ENCODE measurements at regions not wholly inside any gene's neighbourhood (a gene's known extent, or its start where the extent isn't known, plus 50 kb on each side); places are given as distances from the start of the nearest gene placed in this dataset.

- no peak for TF ChIP-seq CTCF (IDR thresholded peaks at IDR 0.05; ENCODE audit: unreplicated experiment)
- no TSS peak for BruUV-seq (replicated peaks)
- Mint-ChIP-seq H3K4me3 (ENCODE audit: unreplicated experiment) (no peak overlapping the region), H3K27me3 (ENCODE audit: insufficient read depth, unreplicated experiment) (peaks cover 58% of the 10 kb centered on the region), H3K36me3 (ENCODE audit: insufficient read depth, unreplicated experiment) (peaks cover 6% of the 10 kb centered on the region), H3K4me1 (ENCODE audit: insufficient read depth, unreplicated experiment) (no peaks in the 10 kb centered on the region), H3K27ac (ENCODE audit: low read depth, unreplicated experiment) (no peak overlapping the region), H3K9me3 (ENCODE audit: unreplicated experiment) (no peaks in the 10 kb centered on the region)
- CTCF ChIA-PET = interaction anchor here (0.7 to 1.4 kb wide), 2 partner anchors 423 to 441 kb away, joined by 3 to 4 read pairs; no protein-coding TSS in a partner anchor
- intact Hi-C loops (cut with micrococcal nuclease) = no loop called here
- no peak for DNase-seq (ENCODE audit: unreplicated experiment)
- POLR2A ChIA-PET = no interaction called here
Measured at GRCh38 chr12:131528144-131528543, 182.7 kb upstream of the SFSWAP start.

- POLR2A ChIA-PET = no interaction called here
- no peaks in the 10 kb centered on the region for H3K4me1 Mint-ChIP-seq (ENCODE audit: insufficient read depth, unreplicated experiment)
- CTCF ChIA-PET = interaction anchor here (0.7 kb wide), 1 partner anchor 442 kb away, joined by 3 read pairs; no protein-coding TSS in a partner anchor
- H3K36me3 Mint-ChIP-seq (ENCODE audit: insufficient read depth, unreplicated experiment) = peaks cover 6% of the 10 kb centered on the region
- intact Hi-C loops (cut with micrococcal nuclease) = no loop called here
- no peaks in the 10 kb centered on the region for H3K9me3 Mint-ChIP-seq (ENCODE audit: unreplicated experiment)
- DNase-seq (ENCODE audit: unreplicated experiment) = no peak
- H3K27me3 Mint-ChIP-seq (ENCODE audit: insufficient read depth, unreplicated experiment) = peaks cover 58% of the 10 kb centered on the region
- BruUV-seq (replicated peaks) = no TSS peak
- no peak overlapping the region for H3K27ac Mint-ChIP-seq (ENCODE audit: low read depth, unreplicated experiment)
- H3K4me3 Mint-ChIP-seq (ENCODE audit: unreplicated experiment) = no peak overlapping the region
- no peak for TF ChIP-seq CTCF (IDR thresholded peaks at IDR 0.05; ENCODE audit: unreplicated experiment)
Measured at GRCh38 chr12:131528667-131529066, 182.2 kb upstream of the SFSWAP start.

GRCh38 chr12:131529196-131530040, 181.5 kb upstream of the SFSWAP start:
- no peaks in the 10 kb centered on the region for H3K9me3 Mint-ChIP-seq (ENCODE audit: unreplicated experiment)
- no peak overlapping the region for H3K27ac Mint-ChIP-seq (ENCODE audit: low read depth, unreplicated experiment)
- H3K27me3 Mint-ChIP-seq (ENCODE audit: insufficient read depth, unreplicated experiment) = peaks cover 53% of the 10 kb centered on the region
- H3K4me3 Mint-ChIP-seq (ENCODE audit: unreplicated experiment) = no peak overlapping the region
- intact Hi-C loops (cut with micrococcal nuclease) = no loop called here
- peaks cover 6% of the 10 kb centered on the region for H3K36me3 Mint-ChIP-seq (ENCODE audit: insufficient read depth, unreplicated experiment)
- CTCF ChIA-PET = no interaction called here
- POLR2A ChIA-PET = no interaction called here
- no peaks in the 10 kb centered on the region for H3K4me1 Mint-ChIP-seq (ENCODE audit: insufficient read depth, unreplicated experiment)
- no peak for DNase-seq (ENCODE audit: unreplicated experiment)
- TF ChIP-seq CTCF (IDR thresholded peaks at IDR 0.05; ENCODE audit: unreplicated experiment) = no peak
- BruUV-seq (replicated peaks) = no TSS peak

GRCh38 chr12:131530041-131530332, 180.9 kb upstream of the SFSWAP start:
- DNase-seq (ENCODE audit: unreplicated experiment) = no peak
- Mint-ChIP-seq H3K36me3 (ENCODE audit: insufficient read depth, unreplicated experiment) (peaks cover 6% of the 10 kb centered on the region), H3K27me3 (ENCODE audit: insufficient read depth, unreplicated experiment) (peaks cover 47% of the 10 kb centered on the region), H3K9me3 (ENCODE audit: unreplicated experiment) (no peaks in the 10 kb centered on the region), H3K4me3 (ENCODE audit: unreplicated experiment) (no peak overlapping the region), H3K4me1 (ENCODE audit: insufficient read depth, unreplicated experiment) (no peaks in the 10 kb centered on the region), H3K27ac (ENCODE audit: low read depth, unreplicated experiment) (no peak overlapping the region)
- intact Hi-C loops (cut with micrococcal nuclease) = no loop called here
- BruUV-seq (replicated peaks) = no TSS peak
- no peak for TF ChIP-seq CTCF (IDR thresholded peaks at IDR 0.05; ENCODE audit: unreplicated experiment)
- ChIA-PET CTCF (interaction anchor here (0.5 kb wide), 1 partner anchor 359 kb away, joined by 4 read pairs; no protein-coding TSS in a partner anchor), POLR2A (no interaction called here)

Data from MCF 10A (cell line).